Stimulated activated CD8-positive, alpha-beta memory T cell treated with anti-CD3 and anti-CD28 coated beads, Interleukin-4, amount 100 ng/mL, for 4 hours (primary cell): ENCODE measurements at regions not wholly inside any gene's neighbourhood (a gene's known extent, or its start where the extent isn't known, plus 50 kb on each side); places are given as distances from the start of the nearest gene placed in this dataset.

Experiments
- DNase-seq, 2 donors: peaks; one replicate each; pipeline ENCODE4 v3.0.0-alpha.2; 2020; ENCODE audit warnings: low read depth in 2 of 2, low spot score in 1 of 2

DNA sequence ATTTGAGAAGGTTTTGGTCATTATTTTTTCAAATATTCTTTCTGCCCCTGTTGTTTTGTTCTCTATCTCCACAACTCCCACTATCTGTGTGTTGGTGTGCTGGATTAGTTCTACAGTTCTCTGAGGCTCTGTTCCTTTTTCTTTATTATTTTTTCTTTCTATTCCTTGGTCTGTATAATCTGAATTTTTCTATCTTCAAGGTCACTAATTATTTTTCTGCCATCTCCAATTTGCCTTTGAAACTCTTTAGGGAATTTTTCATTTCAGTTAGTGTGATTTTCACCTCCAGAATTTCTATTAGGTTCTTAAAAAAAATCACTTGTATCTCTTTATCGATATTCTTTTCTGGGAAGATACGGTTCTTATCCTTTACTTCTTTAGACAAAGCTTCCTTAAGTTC is 82.1 kb upstream of the GGTLC1 start:
- DNase-seq, result no peak

DNA sequence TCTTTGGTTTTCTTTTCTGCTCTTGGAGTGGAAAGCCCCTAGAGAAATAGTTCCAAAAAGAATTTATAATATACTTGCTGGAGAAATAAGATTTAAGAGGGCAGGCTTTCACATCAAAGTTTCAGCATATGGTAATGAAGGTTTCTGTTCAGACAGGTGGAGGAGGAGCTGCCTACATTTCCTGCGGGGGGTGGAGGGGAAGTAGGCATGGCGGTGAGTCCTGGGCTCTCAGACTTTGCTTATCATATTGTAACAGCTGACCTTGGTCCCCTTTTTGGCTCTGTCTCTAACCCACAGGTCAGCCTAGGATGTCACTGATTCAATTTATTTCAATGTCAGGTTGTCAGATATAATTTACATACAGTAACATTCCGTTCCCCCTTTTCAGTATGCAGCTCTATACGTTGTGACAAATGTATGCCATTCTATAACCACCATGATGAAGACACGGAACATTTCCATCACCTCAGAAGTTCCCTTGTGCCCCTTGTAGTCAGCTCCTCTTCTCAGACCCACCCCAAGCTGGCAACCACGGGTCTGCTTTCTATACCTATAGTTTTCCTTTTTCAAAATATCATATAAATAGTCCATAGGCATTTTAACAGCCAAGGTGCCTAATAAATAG is 77.6 kb upstream of the GGTLC1 start:
- DNase-seq, result no peak

DNA sequence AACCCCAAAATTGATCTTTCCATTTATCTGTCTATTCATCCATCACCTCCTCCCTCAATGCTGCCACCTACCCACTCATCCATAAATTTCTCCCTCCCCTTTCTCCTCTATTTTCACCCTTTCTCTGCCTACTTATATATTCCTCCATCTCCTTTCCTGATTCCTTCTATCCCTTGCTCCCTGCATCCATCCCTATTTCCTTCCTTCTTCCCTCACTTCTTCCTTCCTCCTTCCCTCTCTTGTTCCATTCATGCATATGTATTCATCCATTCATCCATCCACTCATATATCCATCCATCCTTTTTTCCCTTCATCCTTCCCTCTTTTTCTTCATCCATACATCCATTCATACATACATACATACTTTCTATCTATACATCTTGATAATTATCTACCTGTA is 76.3 kb upstream of the GGTLC1 start:
- DNase-seq, result no peak

DNA sequence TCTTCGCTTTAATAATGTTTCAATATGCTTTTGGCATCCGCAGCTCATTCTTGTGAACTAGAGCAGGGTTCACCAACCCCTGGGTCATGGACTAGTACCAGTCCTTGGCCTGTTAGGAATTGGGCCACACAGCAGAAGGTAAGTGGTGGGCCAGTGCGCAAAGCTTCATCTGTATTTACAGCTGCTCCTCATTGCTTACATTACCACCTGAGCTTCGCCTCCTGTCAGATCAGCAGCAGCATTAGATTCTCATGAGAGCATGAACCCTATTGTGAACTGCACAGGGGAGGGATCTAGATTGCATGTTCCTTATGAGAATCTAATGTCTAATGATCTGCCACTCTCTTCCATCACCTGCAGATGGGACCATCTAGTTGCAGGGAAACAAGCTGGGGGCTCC is 75.5 kb upstream of the GGTLC1 start:
- no peak for DNase-seq

DNA sequence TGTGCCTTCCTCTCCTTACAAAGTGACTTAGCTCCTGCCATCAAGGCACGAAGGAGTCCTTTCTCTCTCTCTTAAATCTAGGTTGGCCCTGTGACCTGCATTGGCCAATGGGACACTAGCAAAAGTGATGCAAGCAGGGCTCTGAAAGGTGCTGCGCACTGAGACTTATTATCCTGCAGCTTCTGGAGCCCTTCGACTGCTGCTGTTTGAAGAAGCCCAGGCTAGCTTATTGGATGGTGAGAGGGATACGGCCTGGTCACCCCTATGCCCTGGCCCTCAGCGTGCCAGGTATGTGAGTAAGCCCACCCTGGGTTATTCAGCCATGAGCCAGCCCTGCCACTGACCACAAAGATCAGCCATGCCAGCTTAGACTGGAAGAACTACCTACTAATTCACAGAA is 74.5 kb upstream of the GGTLC1 start:
- DNase-seq, result no peak

DNA sequence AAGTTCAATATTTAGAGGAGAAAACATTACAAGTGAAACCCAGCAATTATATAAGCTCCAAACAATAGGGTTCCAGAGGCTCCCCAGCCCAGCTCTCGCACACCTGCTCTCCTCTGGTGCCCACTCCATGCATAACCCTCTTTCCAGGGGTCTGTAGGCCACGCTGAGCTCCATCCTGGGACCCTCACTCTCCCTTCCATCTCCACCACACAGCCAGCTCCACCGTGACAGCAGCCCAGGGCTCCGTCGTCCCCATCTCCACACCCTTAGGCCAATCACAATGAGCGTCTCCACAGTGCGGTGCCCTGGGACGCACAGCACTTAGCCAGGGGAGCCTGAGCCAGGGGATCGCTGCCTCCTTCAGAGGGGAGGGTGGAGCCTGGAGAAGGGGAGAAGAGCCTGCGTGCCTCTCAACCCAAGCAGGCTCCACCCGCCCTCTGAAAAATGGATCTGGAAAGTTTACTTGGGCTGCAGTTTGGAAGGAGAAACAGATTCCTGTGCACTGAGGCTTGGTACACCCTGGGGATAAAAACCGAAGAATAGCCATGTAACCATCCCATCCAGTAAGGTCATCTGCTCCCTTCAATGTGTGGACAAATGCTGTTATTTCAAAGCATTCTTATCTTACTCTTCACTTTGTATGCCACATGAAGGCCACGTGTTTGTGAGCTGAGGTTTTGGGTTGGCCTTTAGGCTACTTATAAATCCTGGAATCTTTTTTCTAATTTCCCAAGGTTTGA is 72.4 kb upstream of the GGTLC1 start:
- no peak for DNase-seq

DNA sequence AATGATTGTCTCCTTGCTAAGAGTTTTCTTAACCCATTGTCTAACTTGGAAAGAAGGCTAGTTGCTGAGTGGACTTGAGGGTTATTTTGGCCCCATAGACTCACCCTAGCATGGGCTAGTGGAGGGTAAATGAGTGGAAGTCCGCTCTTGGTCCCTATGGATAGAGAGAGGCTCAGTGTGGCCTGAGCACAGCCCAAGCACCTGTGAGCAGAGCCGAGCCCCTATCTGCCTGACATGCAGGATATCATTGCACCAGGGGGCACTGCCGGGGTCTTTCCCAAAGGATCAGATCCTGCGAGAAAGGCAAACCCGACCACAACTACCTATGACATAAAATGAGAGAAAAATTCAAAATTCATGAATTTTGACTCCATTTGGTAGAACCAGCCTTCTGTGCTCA is 70.6 kb upstream of the GGTLC1 start:
- no peak for DNase-seq

DNA sequence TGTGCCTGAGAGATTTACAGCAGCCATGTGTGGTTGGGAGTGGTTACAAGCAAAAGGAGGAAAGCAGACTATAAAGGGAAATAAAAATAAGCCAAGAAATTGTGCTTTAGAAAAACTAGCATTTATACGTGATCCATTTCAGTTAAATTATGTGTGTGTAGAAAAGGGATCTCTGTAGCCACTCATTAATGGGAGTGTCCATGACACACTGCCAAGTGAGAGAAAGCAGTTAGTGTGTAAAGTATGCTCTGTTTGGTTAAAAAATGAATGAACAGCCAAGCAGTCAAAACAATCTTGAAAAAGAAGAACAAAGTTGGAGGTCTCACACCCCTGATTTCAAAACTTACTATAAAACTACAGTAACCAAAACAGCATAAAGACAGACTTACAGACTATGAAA is 67.9 kb upstream of the GGTLC1 start:
- DNase-seq, result no peak

DNA sequence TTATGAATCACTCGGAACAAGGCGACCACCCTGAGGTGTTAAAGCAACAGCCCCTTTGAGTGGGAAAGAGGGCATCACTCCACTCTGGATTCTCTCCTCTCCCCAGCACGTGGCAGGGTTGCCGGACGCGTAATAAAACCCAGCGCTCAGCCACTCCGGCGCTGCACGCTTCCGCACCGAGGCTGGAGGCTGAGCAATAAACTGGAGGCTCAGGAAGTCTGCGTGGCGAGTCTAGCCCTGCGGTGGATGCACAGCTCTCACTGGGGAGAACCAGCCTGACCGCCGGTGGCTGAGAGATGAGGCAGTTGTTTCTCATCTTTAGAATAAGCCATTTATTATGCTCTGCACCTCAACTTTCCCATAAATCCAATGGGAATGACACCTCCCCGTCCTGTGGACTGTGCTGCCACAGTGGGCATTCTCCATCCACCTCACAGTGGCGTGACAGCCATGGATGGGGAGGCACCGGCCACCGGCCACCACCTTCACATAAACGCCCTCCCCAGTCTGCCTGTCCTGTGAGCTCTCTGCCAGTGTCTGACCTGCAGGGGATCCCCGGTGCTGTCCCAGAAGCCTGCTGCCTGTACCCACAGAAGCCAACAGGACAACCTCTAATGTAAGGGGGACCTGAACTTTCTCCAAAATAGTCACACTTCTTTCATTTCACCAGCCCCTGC is 64.2 kb upstream of the GGTLC1 start:
- no peak for DNase-seq

DNA sequence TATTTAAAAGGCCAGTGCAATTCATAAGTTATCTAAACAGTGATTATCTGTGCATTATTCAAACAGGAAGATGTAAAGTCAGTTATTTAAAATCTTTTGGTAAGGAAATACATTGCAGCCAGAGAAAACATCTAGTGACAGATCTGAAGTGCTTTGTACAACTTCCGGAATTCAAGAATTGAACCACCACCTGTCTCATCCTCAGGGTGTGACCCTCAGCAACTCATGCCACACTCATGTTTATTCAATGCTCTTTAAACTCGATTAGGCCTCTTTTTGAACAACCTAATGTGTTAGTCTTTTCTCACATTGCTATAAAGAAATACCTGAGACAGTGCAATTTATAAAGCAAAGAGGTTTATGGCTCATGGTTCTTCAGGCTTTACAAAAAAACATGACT is 62.6 kb upstream of the GGTLC1 start:
- DNase-seq, result no peak

DNA sequence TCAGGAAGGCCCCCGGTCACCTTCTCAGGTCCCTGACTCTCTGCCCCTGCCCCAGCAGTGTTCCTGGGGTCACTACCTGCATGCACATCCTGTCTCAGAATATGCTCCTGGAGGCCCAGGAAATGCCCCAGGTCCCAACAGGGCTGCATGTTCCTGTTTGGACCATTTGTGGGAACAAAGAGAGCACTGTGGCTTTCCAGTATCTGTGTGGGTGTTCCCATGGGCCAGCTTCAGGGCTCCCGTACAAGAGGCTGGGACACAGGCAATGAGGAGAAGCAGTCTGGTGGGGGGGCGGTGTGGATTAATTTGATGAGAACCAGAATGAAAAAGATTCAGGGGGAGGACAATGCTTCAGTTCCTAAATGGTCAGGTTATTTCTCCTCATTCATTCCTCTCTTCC is 61.5 kb upstream of the GGTLC1 start:
- no peak for DNase-seq

DNA sequence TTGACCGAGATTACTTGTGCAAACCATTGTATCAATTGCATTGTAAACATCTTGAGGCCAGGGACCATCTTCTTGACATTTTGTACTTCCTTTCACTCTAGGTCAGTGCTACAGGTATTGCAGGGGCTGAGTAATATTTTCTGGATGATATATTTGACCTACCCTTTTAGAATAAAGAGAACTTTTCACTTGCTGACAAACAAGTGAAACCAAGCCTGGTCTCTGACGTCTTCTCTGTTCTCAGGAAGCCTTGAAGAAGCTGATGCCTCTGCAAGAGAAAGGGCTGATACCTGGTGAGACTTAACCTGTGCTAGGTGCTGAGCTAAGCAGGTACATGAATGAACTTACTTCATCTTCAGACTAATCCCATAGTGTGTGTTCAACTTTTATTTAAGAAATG is 60.5 kb upstream of the GGTLC1 start:
- DNase-seq, result no peak

DNA sequence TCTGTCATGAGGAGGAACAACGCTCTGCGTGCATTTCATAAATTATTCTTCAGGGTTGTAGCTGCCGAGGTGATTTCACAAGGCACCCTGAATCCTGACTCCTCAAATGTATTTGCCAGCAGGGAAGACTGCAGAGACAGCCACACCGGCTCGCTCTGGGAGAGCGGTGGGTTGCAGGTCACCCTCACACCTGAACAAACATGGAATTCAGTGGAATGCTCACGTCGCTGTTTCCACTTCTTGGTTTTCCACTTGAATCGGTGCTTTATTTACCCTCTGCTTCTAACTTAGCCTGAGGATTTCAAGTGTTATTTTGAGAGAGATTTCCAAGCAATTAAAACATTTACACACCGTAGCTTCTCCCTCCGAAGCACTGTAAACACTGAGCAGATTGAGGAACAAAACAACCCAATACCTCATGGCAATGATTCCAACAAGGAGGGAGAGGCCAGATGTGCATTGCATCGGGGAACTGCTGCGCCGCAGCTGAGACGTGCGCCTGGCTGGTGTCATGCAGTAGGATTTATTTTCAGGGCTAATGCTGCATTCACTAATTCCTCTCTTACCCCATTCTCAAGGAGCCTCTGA is 59.5 kb upstream of the GGTLC1 start:
- DNase-seq, result no peak

DNA sequence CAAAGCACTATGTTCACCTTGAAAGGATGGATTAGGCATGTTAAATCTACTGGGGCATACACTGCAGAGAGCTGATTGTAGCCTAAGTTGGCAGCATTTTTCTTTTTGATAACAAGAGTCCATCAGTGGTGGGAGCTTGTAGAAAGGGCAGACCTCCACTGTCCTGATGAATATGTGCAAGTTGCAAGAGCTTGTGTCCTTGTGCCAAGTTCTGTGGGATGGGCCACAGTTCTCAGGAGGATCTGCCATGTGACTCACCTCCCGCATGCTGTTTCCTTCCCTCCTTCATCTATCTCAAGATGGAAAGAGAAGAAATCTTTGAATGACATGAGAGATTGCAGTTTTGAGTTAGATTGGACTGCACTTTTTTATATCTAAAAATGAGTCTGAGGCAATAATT is 58.3 kb upstream of the GGTLC1 start:
- no peak for DNase-seq

DNA sequence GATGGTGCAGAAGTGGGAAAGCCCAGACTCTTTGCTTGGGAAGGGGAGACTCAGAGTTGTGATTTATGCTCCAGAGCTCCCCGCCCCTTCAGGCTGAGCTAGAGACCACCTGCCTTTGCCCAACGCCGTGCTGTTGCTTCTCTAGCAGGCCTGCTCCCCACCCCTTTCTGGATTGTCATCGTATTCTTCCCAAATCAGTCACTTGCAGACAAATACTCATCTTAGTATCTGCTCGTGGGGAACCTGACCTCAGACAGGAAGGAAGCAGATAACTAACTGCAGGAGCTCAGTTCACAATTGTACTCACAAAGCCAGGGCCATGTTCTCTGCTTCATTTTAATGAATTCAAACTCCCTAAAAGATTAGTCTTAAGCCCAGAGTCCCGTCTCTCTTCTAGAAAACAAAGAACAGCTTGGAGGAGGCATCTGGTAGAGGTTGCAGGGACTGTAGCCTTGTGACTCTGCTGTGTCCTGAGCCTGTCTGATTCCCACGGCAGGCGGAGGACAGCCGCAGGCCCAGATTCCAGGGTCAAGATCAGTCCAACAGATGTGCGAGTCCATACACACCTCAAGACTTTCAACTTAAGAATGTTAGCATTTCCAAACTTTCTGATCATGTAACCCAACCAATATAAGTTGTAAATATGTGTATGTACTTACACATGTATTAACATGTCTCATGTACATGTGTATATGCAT is 57.2 kb upstream of the GGTLC1 start:
- DNase-seq, result no peak

DNA sequence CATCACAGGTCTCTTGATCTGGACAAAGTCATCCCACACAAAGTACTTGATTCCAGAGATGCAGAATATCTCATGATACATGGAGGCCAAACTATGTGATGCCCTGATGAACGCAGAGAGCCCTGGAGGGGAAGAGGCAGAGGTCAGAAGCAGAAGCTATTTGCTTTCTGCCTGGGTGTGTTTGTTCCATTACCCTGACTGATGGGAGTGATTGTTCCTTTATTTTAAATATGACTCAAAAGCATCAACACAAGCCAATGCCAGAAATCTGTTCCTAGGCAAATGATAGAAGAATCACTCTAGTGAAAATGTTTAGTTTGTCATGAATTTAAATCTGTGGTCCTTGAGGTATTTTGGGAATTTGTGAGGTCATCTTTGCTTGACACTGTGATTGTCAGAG is 54.7 kb upstream of the GGTLC1 start:
- no peak for DNase-seq

DNA sequence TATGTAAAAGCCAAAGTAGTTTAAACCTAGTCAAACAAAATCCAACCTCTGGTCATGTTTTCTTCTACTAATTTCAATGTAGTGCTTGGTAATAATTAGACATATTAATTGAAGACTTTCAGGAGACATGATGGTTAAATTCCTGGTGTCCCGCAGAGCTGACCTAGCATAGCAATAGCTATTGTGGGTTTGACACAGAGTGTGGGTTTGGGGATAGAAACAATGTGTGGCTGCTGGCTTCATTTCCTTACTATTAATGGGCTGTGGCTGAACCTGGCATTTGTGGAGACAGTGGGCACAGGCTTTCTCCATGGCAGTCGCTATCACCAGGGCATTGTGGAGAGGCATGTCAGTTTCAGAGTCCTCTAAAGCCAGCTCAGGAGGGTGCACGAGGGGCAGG is 54.1 kb upstream of the GGTLC1 start:
- no peak for DNase-seq

DNA sequence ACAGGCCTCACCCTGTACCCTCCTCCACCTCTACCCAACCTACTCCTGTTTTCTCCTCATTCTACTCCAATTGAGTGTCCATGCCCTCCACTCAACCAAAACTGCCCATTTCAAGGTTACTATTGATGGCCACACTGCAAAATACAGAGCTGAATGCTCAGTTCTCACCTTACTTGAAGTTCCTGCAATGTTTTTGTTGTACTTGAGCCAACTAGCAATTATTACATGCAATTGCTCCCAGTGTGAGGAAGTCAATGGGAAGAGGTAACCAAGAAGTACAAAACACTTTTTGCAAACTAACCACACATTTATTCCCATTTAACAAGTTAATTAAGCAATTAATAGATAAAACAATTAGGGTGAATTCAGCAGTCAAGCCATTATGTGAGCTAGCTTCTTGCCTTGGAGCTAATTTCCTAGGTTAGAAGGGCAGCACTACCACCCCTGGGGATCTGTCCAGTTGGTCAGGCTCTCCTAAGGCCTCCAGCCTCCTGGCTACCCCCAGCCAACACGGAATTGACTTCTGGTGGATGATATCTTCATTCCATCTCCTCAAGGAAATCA is 52.4 kb upstream of the GGTLC1 start:
- no peak for DNase-seq

DNA sequence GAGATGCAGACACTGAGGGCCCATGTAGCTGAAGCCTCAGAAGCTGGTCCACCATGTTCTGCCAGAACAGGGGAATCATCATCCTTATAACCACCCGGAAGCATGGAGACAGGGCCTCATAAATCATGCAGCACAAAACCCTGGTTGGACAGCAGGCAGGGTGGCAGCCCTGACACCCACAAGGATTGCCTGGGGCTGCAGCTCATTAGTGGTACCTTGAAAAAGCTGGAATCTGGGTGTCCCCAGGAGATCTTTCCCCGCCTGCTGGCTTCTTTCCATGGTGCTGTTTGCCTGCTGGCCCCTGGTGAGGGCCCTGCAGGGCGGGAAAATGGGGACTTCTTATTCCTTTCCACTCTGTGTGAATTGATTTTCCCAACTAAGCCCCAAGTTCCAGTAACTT is 50.6 kb upstream of the GGTLC1 start:
- DNase-seq, result no peak
